SU-DHL-6 (cell line): ENCODE measurements at regions not wholly inside any gene's neighbourhood (a gene's known extent, or its start where the extent isn't known, plus 50 kb on each side); places are given as distances from the start of the nearest gene placed in this dataset.

ENCODE experiments used
- H2AFZ ChIP-seq: fragments of 200-600 bp; sonication (generic); 2 replicates; pipeline ENCODE4 v1.6.1; 2014; ENCODE audit warnings: low read depth, mild to moderate bottlenecking, moderate library complexity, mixed read lengths, antibody characterized with exemption, low read length; ENCODE audit not compliant: severe bottlenecking
- H3F3A ChIP-seq: fragments of 200-600 bp; shearing (Covaris generic); 2 replicates; pipeline ENCODE4 v1.6.0; 2016; ENCODE audit warnings: antibody characterized with exemption, mild to moderate bottlenecking; ENCODE audit not compliant: insufficient read depth
- H3K27ac ChIP-seq: fragments of 200-600 bp; sonication (generic); 2 replicates; pipeline ENCODE4 v1.5.1; 2016; ENCODE audit warnings: low read depth, mild to moderate bottlenecking, low read length, moderate library complexity, mixed read lengths
- H3K27me3 ChIP-seq: fragments of 200-600 bp; sonication (generic), shearing (Covaris generic); 2 replicates; pipeline ENCODE4 v1.6.0; 2014; ENCODE audit warnings: mild to moderate bottlenecking, low read length
- H3K36me3 ChIP-seq: fragments of 200-600 bp; sonication (generic); 2 replicates; pipeline ENCODE4 v1.6.1; 2014; ENCODE audit warnings: mild to moderate bottlenecking, low read length, mixed read lengths
- H3K4me2 ChIP-seq: fragments of 300-600, 200-600 bp; shearing (Covaris generic), sonication (generic); 2 replicates; pipeline ENCODE4 v1.6.0; 2014; ENCODE audit warnings: low read length, low read depth, mild to moderate bottlenecking; ENCODE audit not compliant: poor library complexity, severe bottlenecking
- H3K4me3 ChIP-seq: fragments of 200-600 bp; sonication (generic); 2 replicates; pipeline ENCODE4 v1.5.1; 2014; ENCODE audit warnings: antibody characterized with exemption, low read length, mild to moderate bottlenecking, mixed read lengths; ENCODE audit not compliant: insufficient read depth, poor library complexity, severe bottlenecking
- H3K79me2 ChIP-seq: fragments of 200-600 bp; sonication (generic); 2 replicates; pipeline ENCODE4 v1.6.1; 2014; ENCODE audit warnings: mild to moderate bottlenecking, low read length, moderate library complexity; ENCODE audit not compliant: insufficient read depth
- H3K9ac ChIP-seq: fragments of 200-600 bp; sonication (generic); 2 replicates; pipeline ENCODE4 v1.7.0; 2014; ENCODE audit warnings: mild to moderate bottlenecking, low read length
- H3K9me2 ChIP-seq: fragments of 200-600 bp; sonication (generic); replicated peaks from 2 replicates; pipeline ENCODE4 v1.6.1; 2014; ENCODE audit warnings: low read length; ENCODE audit not compliant: insufficient read depth
- H3K9me3 ChIP-seq: fragments of 200-600 bp; sonication (generic); 2 replicates; pipeline ENCODE4 v1.6.1; 2014; ENCODE audit warnings: low read length, mixed read lengths; ENCODE audit not compliant: insufficient read depth
- H4K20me1 ChIP-seq: fragments of 200-600 bp; sonication (generic); 2 replicates; pipeline ENCODE4 v1.6.1; 2014; ENCODE audit warnings: low read depth, mild to moderate bottlenecking, antibody characterized with exemption, low read length, moderate library complexity, mixed read lengths
- CTCF ChIP-seq: fragments of 200-600 bp; sonication (generic); IDR thresholded peaks from one replicate; pipeline ENCODE4 v1.5.1; 2017; ENCODE audit warnings: antibody characterized with exemption, mild to moderate bottlenecking, low read length, moderate library complexity; ENCODE audit not compliant: insufficient read depth, poor library complexity, severe bottlenecking
- EZH2phosphoT487 ChIP-seq: fragments of 200-600 bp; sonication (generic), shearing (Covaris generic); conservative IDR thresholded peaks from 2 replicates; pipeline ENCODE4 v1.6.1; 2018; ENCODE audit warnings: mild to moderate bottlenecking, antibody characterized with exemption, low read length, moderate library complexity, mixed read lengths

GRCh38 chr5:161096581-161096980 lies 244.6 kb upstream of the ATP10B start:
- H3K79me2 ChIP-seq = no peaks in the 10 kb centered on the region
- H3K4me2 ChIP-seq = no peak overlapping the region
- no peak overlapping the region for H2AFZ ChIP-seq
- no peaks in the 10 kb centered on the region for H3K27me3 ChIP-seq
- no peak overlapping the region for H3K9ac ChIP-seq
- TF ChIP-seq CTCF (no peak), EZH2phosphoT487 (no peak)
- no peaks in the 10 kb centered on the region for H3K9me2 ChIP-seq
- no peaks in the 10 kb centered on the region for H4K20me1 ChIP-seq
- H3K9me3 ChIP-seq = no peaks in the 10 kb centered on the region; the same call in 1 of the 2 replicates
- H3K27ac ChIP-seq = no peak overlapping the region
- no peaks in the 10 kb centered on the region for H3F3A ChIP-seq
- H3K36me3 ChIP-seq = no peaks in the 10 kb centered on the region
- H3K4me3 ChIP-seq = no peak overlapping the region

GRCh38 chr5:161095953-161096352 lies 243.9 kb upstream of the ATP10B start:
- no peak overlapping the region for H3K9ac ChIP-seq
- H3K9me3 ChIP-seq = no peaks in the 10 kb centered on the region; the same call in 1 of the 2 replicates
- H3K79me2 ChIP-seq = no peaks in the 10 kb centered on the region
- no peak overlapping the region for H3K4me3 ChIP-seq
- no peak overlapping the region for H2AFZ ChIP-seq
- H3K9me2 ChIP-seq = no peaks in the 10 kb centered on the region
- H3K27ac ChIP-seq = no peak overlapping the region
- H3K4me2 ChIP-seq = no peak overlapping the region
- no peaks in the 10 kb centered on the region for H3K36me3 ChIP-seq
- no peak for TF ChIP-seq CTCF
- TF ChIP-seq EZH2phosphoT487 = no peak
- no peaks in the 10 kb centered on the region for H3F3A ChIP-seq
- H3K27me3 ChIP-seq = no peaks in the 10 kb centered on the region
- H4K20me1 ChIP-seq = no peaks in the 10 kb centered on the region

DNA sequence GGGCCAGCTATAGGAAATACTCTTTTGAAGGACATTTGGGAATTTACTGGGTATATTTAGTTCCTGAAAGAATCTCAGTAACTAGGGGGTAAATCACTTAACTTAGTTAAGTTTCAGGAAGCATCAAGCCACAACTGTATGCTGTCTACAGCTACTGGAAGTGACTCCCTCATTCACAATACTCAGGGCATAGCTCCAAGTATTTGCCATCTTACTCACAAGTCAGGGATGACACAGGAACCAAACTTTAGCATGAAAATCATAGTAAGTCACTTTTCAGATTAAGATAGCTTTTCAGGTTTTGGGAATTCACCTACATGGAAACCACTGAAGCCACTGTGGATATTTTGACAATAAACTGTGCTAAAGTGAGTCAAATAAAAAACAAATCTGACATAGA lies 242.4 kb upstream of the ATP10B start:
- no peak overlapping the region for H2AFZ ChIP-seq
- H3F3A ChIP-seq = no peaks in the 10 kb centered on the region
- H3K9me3 ChIP-seq = no peaks in the 10 kb centered on the region; the same call in 1 of the 2 replicates
- H3K36me3 ChIP-seq = no peaks in the 10 kb centered on the region
- H3K79me2 ChIP-seq = no peaks in the 10 kb centered on the region
- H3K27me3 ChIP-seq = no peaks in the 10 kb centered on the region
- H3K27ac ChIP-seq = no peak overlapping the region
- no peak overlapping the region for H3K4me2 ChIP-seq
- H4K20me1 ChIP-seq = no peaks in the 10 kb centered on the region
- no peak overlapping the region for H3K9ac ChIP-seq
- TF ChIP-seq EZH2phosphoT487 (no peak), CTCF (no peak)
- no peaks in the 10 kb centered on the region for H3K9me2 ChIP-seq
- no peak overlapping the region for H3K4me3 ChIP-seq
